ENCODE measurements at regions not wholly inside any gene's neighbourhood (a gene's known extent, or its start where the extent isn't known, plus 50 kb on each side); places are given as distances from the start of the nearest gene placed in this dataset.

- DNase-seq (ENCODE audit: low read depth) = no peak
Measured at GRCh38 chr4:107252571-107252970, 216.5 kb upstream of the DKK2 start.

GRCh38 chr4:107248571-107248970, 212.5 kb upstream of the DKK2 start:
- peak; percentile 69 for DNase-seq (ENCODE audit: low read depth)

- DNase-seq (ENCODE audit: low read depth) = no peak
Measured at GRCh38 chr4:107247738-107248137, 211.6 kb upstream of the DKK2 start.

DNA sequence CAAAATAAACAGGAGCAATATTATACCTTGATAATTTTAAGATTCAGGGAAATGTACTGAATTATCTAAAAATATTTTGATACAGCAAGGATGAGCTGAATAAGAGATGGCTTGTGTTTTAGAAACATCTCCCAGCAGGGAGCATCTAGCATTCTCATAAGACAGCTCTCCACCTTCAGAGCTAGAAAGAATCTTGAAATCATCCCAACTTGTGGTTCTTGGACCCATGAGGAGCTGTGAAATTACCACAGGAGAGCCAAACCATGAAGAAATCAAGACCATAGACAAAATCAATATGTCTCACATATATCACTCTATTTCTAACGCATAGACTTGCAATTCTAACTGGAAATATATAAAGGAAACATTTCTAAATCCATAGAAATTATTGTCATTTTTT, 210.6 kb upstream of the DKK2 start:
- DNase-seq (ENCODE audit: low read depth) = no peak

GRCh38 chr4:107243141-107243781, 207.1 kb upstream of the DKK2 start:
- DNase-seq (ENCODE audit: low read depth) = no peak

GRCh38 chr4:107220976-107221375, 184.9 kb upstream of the DKK2 start:
- DNase-seq (ENCODE audit: low read depth) = no peak

DNA sequence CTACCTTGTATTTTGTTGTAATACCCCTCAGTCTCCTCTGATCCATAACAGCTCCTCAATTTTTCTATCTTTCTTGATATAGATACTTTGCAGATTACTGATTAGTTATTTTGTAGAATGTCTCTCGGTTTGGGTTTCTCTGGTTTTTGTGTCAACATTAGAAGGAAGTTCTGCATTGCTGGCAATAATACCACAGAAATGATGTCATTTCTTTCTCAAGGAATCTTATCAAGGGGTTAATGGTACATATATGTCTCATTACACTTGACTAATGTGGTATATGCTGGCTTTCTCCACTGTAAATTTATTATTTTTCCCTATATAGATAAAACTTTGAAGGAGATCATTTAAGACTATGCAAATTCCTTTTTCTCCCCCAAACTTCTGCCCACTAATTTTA, 183.6 kb upstream of the DKK2 start:
- DNase-seq (ENCODE audit: low read depth) = no peak

DNA sequence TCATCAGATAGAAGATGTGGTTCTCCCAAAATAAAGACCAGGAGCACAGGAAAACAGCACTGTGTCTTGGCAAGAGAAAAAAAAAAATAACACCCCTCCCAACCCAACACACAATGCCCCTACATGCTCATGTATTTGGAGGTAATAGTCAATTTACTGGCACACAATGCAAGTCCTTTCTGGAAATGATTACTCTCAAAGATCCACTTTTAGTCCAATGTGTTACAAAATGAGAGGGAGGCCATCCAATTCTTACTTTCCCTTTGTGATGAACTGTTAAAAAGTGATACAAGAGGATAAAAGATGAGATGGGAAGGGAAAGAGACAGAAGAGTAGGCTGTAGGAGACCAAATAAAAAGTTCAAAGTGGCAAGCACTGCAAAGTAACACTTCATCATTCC, 180.3 kb upstream of the DKK2 start:
- DNase-seq (ENCODE audit: low read depth) = no peak

- no peak for DNase-seq (ENCODE audit: low read depth)
Measured at GRCh38 chr4:107215222-107215621, 179.1 kb upstream of the DKK2 start.

DNA sequence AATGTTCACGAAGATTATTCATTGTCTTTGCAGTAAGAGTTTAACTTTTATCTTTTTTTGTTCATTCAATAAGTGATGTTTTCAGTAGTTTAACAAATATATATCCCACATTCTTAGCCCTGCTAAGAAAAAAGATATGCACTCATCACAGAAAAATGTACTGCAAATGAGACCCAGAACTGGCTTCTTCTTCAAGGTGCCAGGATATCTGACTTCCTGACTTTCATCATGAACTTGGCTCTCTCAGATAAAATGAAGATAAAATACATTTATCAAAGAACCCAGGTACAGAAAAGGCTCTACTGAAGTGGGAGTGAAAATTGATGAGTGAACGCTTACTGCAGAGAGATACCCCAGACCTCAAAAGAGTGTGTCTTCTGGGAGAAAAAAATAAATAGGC, 177.8 kb upstream of the DKK2 start:
- DNase-seq (ENCODE audit: low read depth) = no peak

GRCh38 chr4:107213410-107213809, 177.3 kb upstream of the DKK2 start:
- DNase-seq (ENCODE audit: low read depth) = no peak

- DNase-seq (ENCODE audit: low read depth) = no peak
Measured at GRCh38 chr4:107212565-107212964, 176.5 kb upstream of the DKK2 start.

GRCh38 chr4:107210450-107211239, 174.5 kb upstream of the DKK2 start:
- no peak for DNase-seq (ENCODE audit: low read depth)

DNA sequence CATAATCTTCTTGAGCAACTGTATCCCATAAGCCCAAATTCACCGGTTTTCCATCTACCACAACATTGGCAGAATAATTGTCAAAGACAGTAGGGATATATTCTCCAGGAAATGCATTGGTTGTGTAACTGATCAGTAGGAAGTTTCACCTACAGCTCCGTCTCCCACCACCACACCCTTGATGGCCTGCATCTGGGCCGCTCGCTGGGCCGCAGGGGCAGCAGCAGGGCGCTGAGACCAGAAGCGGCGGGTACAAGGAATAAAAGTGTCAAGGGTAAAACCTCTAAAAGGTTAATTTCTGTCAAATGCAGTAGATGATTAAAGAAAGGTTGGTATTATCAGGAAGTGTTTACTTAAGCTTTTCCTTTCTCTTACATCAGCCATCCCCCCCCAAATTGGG, 167.6 kb upstream of the DKK2 start:
- DNase-seq (ENCODE audit: low read depth) = no peak

GRCh38 chr4:107202744-107203143, 166.6 kb upstream of the DKK2 start:
- no peak for DNase-seq (ENCODE audit: low read depth)

GRCh38 chr4:107197121-107197520, 161.0 kb upstream of the DKK2 start:
- no peak for DNase-seq (ENCODE audit: low read depth)

- no peak for DNase-seq (ENCODE audit: low read depth)
Measured at GRCh38 chr4:107196312-107196711, 160.2 kb upstream of the DKK2 start.

DNA sequence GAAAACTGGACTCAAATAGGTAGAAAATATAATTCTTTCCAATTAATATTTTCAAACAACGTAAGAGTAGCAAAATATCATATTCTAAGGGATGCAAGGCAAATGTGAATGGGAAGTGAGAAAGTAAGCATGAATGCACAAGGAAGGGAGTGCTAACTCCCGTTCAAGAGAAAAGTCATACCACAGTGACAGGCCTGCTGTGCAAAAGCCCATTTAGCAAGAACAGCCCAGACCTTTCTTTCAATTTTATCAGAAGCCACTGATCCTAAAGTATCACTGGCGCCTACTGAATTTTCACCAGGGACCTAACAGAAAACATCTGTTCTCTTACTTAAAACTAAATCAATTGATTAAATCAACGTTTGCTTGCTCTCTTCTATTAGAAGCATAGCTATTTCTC, 157.9 kb upstream of the DKK2 start:
- DNase-seq (ENCODE audit: low read depth) = no peak

DNA sequence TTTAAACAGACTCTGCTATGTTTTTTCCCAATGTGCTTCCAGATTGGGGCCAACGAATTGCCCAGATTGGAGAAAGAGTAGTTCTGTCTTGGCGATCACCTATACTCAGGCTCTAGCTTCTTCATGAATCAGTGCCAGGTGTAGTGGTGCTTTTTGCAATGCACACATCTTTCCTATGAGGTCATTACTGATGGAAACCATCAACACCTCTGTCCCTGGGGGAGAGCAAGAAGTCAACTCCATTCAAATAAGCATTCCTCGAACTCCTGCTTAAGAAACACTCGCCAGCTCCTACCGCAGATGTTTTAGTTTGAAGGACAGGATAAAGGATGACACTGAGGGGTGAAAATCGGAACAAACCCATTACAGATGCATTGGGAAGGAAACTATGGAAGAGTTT, 156.5 kb upstream of the DKK2 start:
- DNase-seq (ENCODE audit: low read depth) = no peak

- DNase-seq (ENCODE audit: low read depth) = no peak
Measured at GRCh38 chr4:107187091-107187490, 151.0 kb upstream of the DKK2 start.

DNA sequence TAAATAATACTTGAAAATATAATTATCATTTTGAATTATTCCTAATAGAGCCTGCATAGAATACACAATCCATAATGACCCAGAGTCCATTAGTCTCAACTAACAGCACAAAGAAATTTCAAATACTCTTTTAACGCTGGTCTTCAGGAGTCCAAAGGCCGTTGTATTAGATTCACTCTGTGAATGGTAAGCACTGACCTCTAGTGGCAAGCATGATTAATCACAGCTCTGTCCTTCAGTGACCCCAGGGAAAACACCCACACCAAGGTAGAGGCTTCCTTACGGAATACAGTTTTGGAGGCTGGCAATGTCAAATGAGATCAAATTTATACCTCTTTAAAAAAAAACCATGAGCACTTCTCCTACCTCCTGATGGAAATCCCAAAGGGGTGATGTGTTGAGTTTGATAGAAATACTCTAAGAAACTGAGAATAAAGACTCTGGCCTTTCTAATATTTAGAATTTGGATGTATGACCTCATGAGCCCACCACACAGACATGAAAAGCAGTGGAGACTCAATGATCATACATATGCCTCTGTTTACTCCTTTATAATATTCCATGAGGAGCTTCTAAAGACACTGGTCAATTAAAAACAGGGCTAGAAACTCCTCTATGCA, 147.2 kb upstream of the DKK2 start:
- DNase-seq (ENCODE audit: low read depth) = peak; percentile 44

DNA sequence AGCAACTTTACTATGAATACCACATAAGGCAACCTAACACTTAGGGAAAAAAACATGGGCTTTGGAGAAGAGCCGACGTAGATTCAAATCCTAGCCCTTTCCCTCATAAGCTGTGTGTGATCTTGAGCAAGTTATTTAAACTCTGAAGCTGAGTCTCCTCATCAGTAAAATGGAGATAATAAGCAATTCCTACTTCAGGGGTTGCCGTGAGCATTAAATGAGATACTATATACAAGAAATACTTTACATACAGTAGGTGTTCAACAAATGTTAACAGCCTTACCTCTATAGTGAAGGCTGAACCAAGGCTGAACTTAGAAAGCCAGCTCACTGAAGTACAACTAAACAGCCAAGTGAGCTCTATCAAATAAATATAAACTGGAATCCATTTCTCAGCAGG, 146.2 kb upstream of the DKK2 start:
- DNase-seq (ENCODE audit: low read depth) = no peak
